ENCODE measurements at regions not wholly inside any gene's neighbourhood (a gene's known extent, or its start where the extent isn't known, plus 50 kb on each side); places are given as distances from the start of the nearest gene placed in this dataset.

DNA sequence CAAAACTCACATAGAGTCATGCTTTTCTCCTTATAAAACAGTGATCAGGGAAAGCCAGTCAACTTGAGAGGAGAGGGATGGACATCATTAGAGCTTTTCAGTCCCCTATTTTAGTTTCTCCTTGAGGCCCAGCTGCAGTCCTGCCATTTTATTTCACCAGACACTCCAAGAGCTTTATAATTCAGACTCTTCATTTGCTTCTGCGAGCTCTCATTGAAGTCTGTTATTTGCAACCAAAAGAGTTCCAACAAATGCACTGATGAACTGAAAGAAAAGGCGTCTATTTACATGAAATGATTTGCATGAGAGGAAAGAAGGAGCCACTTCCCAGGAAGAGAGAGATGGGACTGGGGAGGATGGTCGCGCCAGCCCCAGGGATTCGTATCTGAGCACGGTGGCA, 86.8 kb downstream of the NDUFA12 start (continued):
- TF ChIP-seq, protein P1, sequence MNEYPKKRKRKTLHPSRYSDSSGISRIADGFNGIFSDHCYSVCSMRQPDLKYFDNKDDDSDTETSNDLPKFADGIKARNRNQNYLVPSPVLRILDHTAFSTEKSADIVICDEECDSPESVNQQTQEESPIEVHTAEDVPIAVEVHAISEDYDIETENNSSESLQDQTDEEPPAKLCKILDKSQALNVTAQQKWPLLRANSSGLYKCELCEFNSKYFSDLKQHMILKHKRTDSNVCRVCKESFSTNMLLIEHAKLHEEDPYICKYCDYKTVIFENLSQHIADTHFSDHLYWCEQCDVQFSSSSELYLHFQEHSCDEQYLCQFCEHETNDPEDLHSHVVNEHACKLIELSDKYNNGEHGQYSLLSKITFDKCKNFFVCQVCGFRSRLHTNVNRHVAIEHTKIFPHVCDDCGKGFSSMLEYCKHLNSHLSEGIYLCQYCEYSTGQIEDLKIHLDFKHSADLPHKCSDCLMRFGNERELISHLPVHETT (CRISPR knock-in tag; conservative IDR thresholded peaks at IDR 0.05), result no peak
- TF ChIP-seq, protein P2, sequence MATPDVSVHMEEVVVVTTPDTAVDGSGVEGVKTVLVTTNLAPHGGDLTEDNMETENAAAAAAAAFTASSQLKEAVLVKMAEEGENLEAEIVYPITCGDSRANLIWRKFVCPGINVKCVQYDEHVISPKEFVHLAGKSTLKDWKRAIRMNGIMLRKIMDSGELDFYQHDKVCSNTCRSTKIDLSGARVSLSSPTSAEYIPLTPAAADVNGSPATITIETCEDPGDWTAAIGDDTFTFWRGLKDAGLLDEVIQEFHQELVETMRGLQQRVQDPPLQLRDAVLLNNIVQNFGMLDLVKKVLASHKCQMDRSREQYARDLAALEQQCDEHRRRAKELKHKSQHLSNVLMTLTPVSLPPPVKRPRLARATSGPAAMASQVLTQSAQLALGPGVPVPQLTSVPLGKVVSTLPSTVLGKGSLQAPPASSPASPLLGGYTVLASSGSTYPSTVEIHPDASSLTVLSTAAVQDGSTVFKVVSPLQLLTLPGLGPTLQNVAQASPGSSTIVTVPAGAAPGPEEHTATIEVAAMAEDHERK (CRISPR knock-in tag; IDR thresholded peaks at IDR 0.05; ENCODE audit: low read depth), result no peak
- TF ChIP-seq, protein P3, sequence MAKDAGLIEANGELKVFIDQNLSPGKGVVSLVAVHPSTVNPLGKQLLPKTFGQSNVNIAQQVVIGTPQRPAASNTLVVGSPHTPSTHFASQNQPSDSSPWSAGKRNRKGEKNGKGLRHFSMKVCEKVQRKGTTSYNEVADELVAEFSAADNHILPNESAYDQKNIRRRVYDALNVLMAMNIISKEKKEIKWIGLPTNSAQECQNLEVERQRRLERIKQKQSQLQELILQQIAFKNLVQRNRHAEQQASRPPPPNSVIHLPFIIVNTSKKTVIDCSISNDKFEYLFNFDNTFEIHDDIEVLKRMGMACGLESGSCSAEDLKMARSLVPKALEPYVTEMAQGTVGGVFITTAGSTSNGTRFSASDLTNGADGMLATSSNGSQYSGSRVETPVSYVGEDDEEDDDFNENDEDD (CRISPR knock-in tag; IDR thresholded peaks at IDR 0.05; ENCODE audit: borderline replicate concordance), result no peak
- TF ChIP-seq, protein P4, sequence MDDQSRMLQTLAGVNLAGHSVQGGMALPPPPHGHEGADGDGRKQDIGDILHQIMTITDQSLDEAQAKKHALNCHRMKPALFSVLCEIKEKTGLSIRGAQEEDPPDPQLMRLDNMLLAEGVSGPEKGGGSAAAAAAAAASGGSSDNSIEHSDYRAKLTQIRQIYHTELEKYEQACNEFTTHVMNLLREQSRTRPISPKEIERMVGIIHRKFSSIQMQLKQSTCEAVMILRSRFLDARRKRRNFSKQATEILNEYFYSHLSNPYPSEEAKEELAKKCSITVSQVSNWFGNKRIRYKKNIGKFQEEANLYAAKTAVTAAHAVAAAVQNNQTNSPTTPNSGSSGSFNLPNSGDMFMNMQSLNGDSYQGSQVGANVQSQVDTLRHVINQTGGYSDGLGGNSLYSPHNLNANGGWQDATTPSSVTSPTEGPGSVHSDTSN (CRISPR knock-in tag; IDR thresholded peaks at IDR 0.05; ENCODE audit: borderline replicate concordance), result no peak
- TF ChIP-seq BRD4 (CRISPR knock-in tag; IDR thresholded peaks at IDR 0.05), result no peak

DNA sequence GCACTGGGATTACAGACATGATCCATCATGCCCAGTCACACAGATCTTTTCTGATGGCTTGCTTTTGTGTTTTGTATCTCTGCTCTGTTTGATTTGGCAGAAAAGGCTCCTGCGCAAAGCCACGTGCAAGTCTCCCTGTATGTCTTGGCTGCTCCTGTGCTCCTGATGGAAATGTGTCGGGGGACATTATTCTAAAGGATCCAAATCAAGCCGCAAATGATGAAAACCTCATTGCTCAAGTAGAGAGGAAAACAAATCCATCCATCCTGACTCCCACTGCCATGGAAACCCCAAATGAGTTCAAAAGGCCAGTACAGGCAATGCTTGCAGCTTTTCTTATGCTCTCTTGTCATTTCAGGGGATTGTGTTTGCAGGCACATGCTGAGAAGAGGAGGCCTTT, 93.8 kb downstream of the NDUFA12 start:
- Histone ChIP-seq H3K9ac (ENCODE audit: insufficient read depth, low read depth, low read length) (no peak overlapping the region), H3K4me3 (replicated peaks in 1 of 3; ENCODE audit: insufficient read depth in 1 of 3, low read depth in 2 of 3, low read length in 3 of 3) (no peak overlapping the region), H3K36me3 (replicated peaks in 1 of 2; ENCODE audit: control insufficient read depth in 1 of 2, insufficient read depth in 2 of 2, low read length in 2 of 2) (no peaks in the 10 kb centered on the region), H4K20me1 (ENCODE audit: insufficient read depth, low read length) (no peaks in the 10 kb centered on the region), H3K4me2 (ENCODE audit: low read depth, low read length) (no peak overlapping the region), H3K4me1 (ENCODE audit: insufficient read depth, low read length) (no peaks in the 10 kb centered on the region), H2AFZ (ENCODE audit: low read length) (no peak overlapping the region), H3K79me2 (ENCODE audit: insufficient read depth, low read length) (no peaks in the 10 kb centered on the region), H3K27ac (ENCODE audit: extremely low read length, insufficient read depth, low read length) (no peak overlapping the region), H3K27me3 (ENCODE audit: control insufficient read depth in 1 of 2, insufficient read depth in 2 of 2, low read length in 2 of 2) (no peaks in the 10 kb centered on the region), H3K9me3 (ENCODE audit: low read length) (no peaks in the 10 kb centered on the region; the same call in 1 of the 2 replicates)
- in situ Hi-C loops (cut with HindIII; ENCODE audit: extremely low pct_ligation_motif_present, low pct_unique_long_range_greater_than_20kb), result no loop called here
- 67% methylated on average over 4 of the region's 4 CpGs for WGBS (ENCODE audit: low lambda C conversion rate)
- BruUV-seq (replicated peaks), result no TSS peak
- POLR2A ChIA-PET, result no interaction called here
- ATAC-seq (no peak), FAIRE-seq (no peak), DNase-seq (ENCODE audit: low spot score) (no peak)
- intact Hi-C loops (cut with micrococcal nuclease; ENCODE audit: unreplicated experiment), result no loop called here
- CTCF ChIA-PET (ENCODE audit: low intra/inter-chr PET ratio, low total read pairs), result no interaction called here
- TF ChIP-seq, protein P5, sequence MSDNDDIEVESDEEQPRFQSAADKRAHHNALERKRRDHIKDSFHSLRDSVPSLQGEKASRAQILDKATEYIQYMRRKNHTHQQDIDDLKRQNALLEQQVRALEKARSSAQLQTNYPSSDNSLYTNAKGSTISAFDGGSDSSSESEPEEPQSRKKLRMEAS (IDR thresholded peaks at IDR 0.05), result no peak
- TF ChIP-seq TBX3 (IDR thresholded peaks at IDR 0.05; ENCODE audit: borderline replicate concordance), result no peak
- TF ChIP-seq, protein P6, sequence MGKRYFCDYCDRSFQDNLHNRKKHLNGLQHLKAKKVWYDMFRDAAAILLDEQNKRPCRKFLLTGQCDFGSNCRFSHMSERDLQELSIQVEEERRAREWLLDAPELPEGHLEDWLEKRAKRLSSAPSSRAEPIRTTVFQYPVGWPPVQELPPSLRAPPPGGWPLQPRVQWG (CRISPR knock-in tag; IDR thresholded peaks at IDR 0.05; ENCODE audit: borderline replicate concordance, low read depth), result no peak
- no peak for TF ChIP-seq ZNF543 (CRISPR knock-in tag; IDR thresholded peaks at IDR 0.05)
- TF ChIP-seq, protein P7, sequence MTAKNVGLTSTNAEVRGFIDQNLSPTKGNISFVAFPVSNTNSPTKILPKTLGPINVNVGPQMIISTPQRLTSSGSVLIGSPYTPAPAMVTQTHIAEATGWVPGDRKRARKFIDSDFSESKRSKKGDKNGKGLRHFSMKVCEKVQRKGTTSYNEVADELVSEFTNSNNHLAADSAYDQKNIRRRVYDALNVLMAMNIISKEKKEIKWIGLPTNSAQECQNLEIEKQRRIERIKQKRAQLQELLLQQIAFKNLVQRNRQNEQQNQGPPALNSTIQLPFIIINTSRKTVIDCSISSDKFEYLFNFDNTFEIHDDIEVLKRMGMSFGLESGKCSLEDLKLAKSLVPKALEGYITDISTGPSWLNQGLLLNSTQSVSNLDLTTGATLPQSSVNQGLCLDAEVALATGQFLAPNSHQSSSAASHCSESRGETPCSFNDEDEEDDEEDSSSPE (CRISPR knock-in tag; IDR thresholded peaks at IDR 0.05), result no peak
- no peak for TF ChIP-seq SNRNP70 (IDR thresholded peaks at IDR 0.05; ENCODE audit: low read depth, low read length)
- no peak for TF ChIP-seq NBN (conservative IDR thresholded peaks at IDR 0.05)
- TF ChIP-seq, protein P8, sequence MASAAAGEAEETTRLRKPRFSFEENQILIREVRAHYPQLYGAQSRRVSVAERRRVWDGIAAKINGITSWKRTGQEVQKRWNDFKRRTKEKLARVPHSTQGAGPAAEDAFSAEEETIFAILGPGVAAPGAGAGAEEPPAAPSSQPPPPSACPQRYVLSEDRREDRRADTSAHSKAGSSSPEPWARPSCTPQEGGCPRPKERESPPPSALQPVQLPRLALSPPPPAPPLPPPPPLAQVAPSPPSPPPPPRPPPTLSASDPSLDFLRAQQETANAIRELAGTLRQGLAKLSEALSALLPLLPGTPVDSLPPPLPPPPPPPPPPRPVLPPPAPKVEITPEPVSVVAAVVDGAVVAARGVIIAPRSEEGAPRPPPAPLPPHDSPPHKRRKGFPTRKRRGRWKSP (CRISPR knock-in tag; IDR thresholded peaks at IDR 0.05), result no peak
- TF ChIP-seq XBP1 (CRISPR knock-in tag; IDR thresholded peaks at IDR 0.05), result no peak
- TF ChIP-seq GABPA (IDR thresholded peaks at IDR 0.05; ENCODE audit: low read depth, low read length), result no peak
- TF ChIP-seq GABPA (CRISPR knock-in tag; IDR thresholded peaks at IDR 0.05; ENCODE audit: low read depth), result no peak
- TF ChIP-seq SATB2 (CRISPR knock-in tag; IDR thresholded peaks at IDR 0.05), result no peak
